ENCODE measurements at regions not wholly inside any gene's neighbourhood (a gene's known extent, or its start where the extent isn't known, plus 50 kb on each side); places are given as distances from the start of the nearest gene placed in this dataset.

- Histone ChIP-seq H2BK5ac (ENCODE audit: low read depth, low read length) (no peak overlapping the region), H2AK5ac (ENCODE audit: low read depth, low read length) (no peak overlapping the region), H3K36me3 (ENCODE audit: control insufficient read depth in 2 of 4, insufficient read depth in 4 of 4, low read length in 3 of 4) (no peaks in the 10 kb centered on the region), H2BK120ac (replicated peaks; ENCODE audit: low read depth, low read length) (no peak overlapping the region), H3K4me1 (replicated peaks in 1 of 4; ENCODE audit: control insufficient read depth in 3 of 4, insufficient read depth in 4 of 4, low read length in 3 of 4) (peaks cover 6 to 25% (median 18%) of the 10 kb centered on the region in 4 experiments), H4K20me1 (replicated peaks in 1 of 2; ENCODE audit: control insufficient read depth in 1 of 2, insufficient read depth in 2 of 2, low read length in 2 of 2) (peaks cover 38 to 53% of the 10 kb centered on the region in 2 experiments), H3K4me2 (ENCODE audit: insufficient read depth in 1 of 2, low read depth in 2 of 2, low read length in 2 of 2) (no peak overlapping the region), H3K27ac (ENCODE audit: low read depth, low read length) (no peak overlapping the region), H4K5ac (ENCODE audit: insufficient read length, low read depth, low read length) (no peak overlapping the region), H3K23ac (ENCODE audit: insufficient read length) (no peak overlapping the region), H2BK12ac (ENCODE audit: low read depth, low read length) (no peak overlapping the region), H3K79me1 (ENCODE audit: low read depth, low read length) (peaks cover 14% of the 10 kb centered on the region), H3K56ac (replicated peaks; ENCODE audit: insufficient read length, low read depth, low read length) (no peak overlapping the region), H3K4ac (replicated peaks; ENCODE audit: insufficient read length, low read depth, low read length) (no peak overlapping the region), H4K91ac (replicated peaks; ENCODE audit: insufficient read length, low read length) (no peak overlapping the region), H3K9ac (replicated peaks in 1 of 4; ENCODE audit: extremely low read depth in 1 of 4, low read depth in 3 of 4, low read length in 3 of 4) (no peak overlapping the region), H2BK20ac (ENCODE audit: low read length) (no peak overlapping the region), H4K8ac (ENCODE audit: extremely low read depth, insufficient read depth, low read length) (no peak overlapping the region), H3K18ac (ENCODE audit: extremely low read depth, low read length) (no peak overlapping the region), H3K27me3 (replicated peaks in 1 of 4; ENCODE audit: control insufficient read depth in 3 of 4, extremely low read depth in 1 of 4, insufficient read depth in 3 of 4, low read length in 3 of 4) (no peaks in the 10 kb centered on the region), H2AFZ (ENCODE audit: low read length) (no peak overlapping the region), H3K14ac (ENCODE audit: insufficient read length) (no peak overlapping the region), H3K79me2 (ENCODE audit: control insufficient read depth in 1 of 2, insufficient read depth in 2 of 2, low read length in 2 of 2) (peaks cover 40 to 98% of the 10 kb centered on the region in 2 experiments), H2BK15ac (ENCODE audit: low read length) (no peak overlapping the region), H3K4me3 (ENCODE audit: extremely low read depth in 1 of 4, insufficient read depth in 2 of 4, low read depth in 3 of 4, low read length in 4 of 4) (no peak overlapping the region), H3K23me2 (ENCODE audit: low read depth, low read length) (0 out of 2 replicates have a peak, but pooled peaks cover 3% of the 10 kb centered on the region), H3K9me3 (ENCODE audit: insufficient read depth in 2 of 2, low read depth in 1 of 2, low read length in 1 of 2) (no peaks in the 10 kb centered on the region)
- FAIRE-seq (no peak), DNase-seq (ENCODE audit: low read depth in 1 of 2, low spot score in 2 of 2) (no peak)
- CTCF ChIA-PET (ENCODE audit: partially characterized antibody) = interaction anchor here (0.7 kb wide), 1 partner anchor 9 kb away, joined by 3 read pairs; no protein-coding TSS in a partner anchor
- TF ChIP-seq CHD1 (IDR thresholded peaks at IDR 0.05; ENCODE audit: low read depth, low read length) (no peak), TAF1 (IDR thresholded peaks at IDR 0.05; ENCODE audit: low read depth, low read length) (no peak), MAFK (IDR thresholded peaks at IDR 0.05; ENCODE audit: low read depth, low read length) (no peak), RBBP5 (IDR thresholded peaks at IDR 0.05; ENCODE audit: borderline replicate concordance, low read depth, low read length) (no peak), CREB1 (IDR thresholded peaks at IDR 0.05) (no peak), KDM5A (IDR thresholded peaks at IDR 0.05; ENCODE audit: low read length) (no peak), SIN3A (conservative IDR thresholded peaks at IDR 0.05 in 1 of 2, IDR thresholded peaks at IDR 0.05 in 1 of 2; ENCODE audit: low read depth in 1 of 2, low read length in 2 of 2) (no peak), NANOG (IDR thresholded peaks at IDR 0.05; ENCODE audit: insufficient read depth, low read depth, low read length, poor library complexity, severe bottlenecking) (no peak), POU5F1 (IDR thresholded peaks at IDR 0.05; ENCODE audit: low read depth, low read length) (no peak), GABPA (IDR thresholded peaks at IDR 0.05; ENCODE audit: borderline replicate concordance, insufficient read depth, low read length) (no peak), SAP30 (IDR thresholded peaks at IDR 0.05; ENCODE audit: insufficient read depth, insufficient replicate concordance, low read length) (no peak), TEAD4 (IDR thresholded peaks at IDR 0.05; ENCODE audit: low read depth, low read length) (no peak)
- 86% methylated on average over 2 of the region's 2 CpGs; no CpG with 5 or more reads in 1 of the 2 experiments for WGBS, 2 experiments (ENCODE audit: extremely low coverage in 1 of 2, insufficient coverage in 1 of 2, insufficient read length in 1 of 2, insufficient replicate concordance in 2 of 2, low coverage in 1 of 2, low lambda C conversion rate in 2 of 2, missing lambda C conversion rate in 1 of 2)
- POLR2A ChIA-PET (ENCODE audit: partially characterized antibody) = interaction anchor here (0.9 kb wide), 1 partner anchor 25 kb away, joined by 4 read pairs; no protein-coding TSS in a partner anchor
Observed at GRCh38 chr3:72401005-72401545, 447.2 kb downstream of the SHQ1 start.

Data from H1 (cell line).